ENCODE measurements at regions not wholly inside any gene's neighbourhood (a gene's known extent, or its start where the extent isn't known, plus 50 kb on each side); places are given as distances from the start of the nearest gene placed in this dataset.

DNA sequence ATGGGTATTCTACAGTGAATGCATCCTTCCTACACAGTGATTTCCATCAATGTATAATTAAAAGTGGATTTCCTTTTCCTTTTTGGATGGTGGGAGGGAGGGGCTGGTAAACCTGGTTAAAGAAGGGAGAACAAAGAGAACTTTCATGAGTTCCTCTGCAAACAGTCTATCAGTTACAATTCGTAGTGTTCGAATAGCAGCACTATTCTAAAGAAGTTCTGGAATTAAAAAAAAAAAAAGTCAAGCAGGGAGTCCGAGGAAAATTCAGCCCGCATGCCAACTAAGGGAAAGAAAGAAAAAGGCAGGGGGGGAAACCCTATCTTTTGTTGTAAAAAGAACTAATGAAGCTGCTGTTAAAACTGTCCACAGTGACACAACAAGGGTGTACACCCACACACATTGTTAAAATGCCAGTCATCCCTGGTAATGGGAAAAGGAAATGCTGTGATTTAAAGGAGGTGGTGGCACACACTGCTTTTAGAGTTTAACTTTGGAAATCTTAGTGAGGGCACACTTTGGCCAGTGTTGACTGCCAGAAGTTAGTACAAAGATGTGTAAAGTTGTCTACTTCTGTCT is 521.2 kb downstream of the ZIC1 start:
- DNase-seq (ENCODE audit: low read depth in 2 of 3, low spot score in 1 of 3) = no peak

DNA sequence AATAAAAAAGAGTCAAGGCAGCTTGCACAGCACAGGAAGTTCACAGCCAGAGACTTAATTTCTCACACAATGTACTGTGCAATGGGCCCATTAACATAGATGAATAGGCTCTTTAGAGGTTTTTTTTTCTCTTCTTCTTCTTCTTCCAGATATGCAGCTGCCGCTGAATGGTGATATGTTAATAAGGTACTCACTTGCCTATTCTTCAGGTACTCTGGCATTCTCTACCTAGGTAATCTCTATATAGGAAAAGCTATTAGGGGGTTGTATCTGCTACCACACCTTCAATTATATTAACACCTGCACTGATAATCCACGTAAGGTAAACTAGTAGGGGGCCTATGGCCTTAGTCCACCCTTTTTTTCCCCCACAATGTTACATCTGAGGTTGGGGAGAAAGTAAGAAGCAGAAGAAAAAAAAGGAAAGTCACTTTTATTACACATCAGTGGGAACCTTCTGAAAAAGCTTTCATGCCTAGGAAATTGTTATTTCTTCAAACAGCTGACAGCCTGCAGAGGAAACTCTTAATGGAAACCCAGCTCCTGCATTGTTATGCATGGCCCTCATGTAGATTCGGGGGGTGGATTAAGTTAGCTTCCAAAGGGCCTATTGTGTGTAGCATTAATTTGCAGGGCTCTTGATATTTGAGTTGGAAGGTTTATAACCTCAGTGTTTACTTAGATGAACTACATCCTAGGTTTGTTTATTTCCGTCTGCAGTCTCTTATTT is 525.5 kb downstream of the ZIC1 start:
- no peak for DNase-seq (ENCODE audit: low read depth in 2 of 3, low spot score in 1 of 3)

DNA sequence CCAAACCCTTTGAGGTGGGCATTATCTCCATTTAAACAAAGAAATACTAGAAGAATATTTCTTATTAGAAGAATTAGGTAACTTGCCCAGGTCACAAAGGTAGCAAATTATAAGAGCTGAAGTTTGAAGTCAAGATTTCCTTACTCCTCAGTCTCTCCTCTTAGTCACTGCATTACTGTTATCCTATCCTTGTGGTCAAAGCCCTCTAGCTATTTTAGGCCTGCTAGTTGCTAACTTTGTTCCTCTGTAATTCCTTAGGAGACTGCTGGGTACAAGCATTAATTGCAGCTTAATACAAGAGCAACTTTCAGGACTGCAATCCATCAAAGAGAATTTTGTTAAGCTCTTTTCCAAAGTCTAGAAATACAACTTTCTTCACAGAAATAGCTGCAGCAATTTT is 528.2 kb downstream of the ZIC1 start:
- DNase-seq (ENCODE audit: low read depth in 2 of 3, low spot score in 1 of 3) = no peak

DNA sequence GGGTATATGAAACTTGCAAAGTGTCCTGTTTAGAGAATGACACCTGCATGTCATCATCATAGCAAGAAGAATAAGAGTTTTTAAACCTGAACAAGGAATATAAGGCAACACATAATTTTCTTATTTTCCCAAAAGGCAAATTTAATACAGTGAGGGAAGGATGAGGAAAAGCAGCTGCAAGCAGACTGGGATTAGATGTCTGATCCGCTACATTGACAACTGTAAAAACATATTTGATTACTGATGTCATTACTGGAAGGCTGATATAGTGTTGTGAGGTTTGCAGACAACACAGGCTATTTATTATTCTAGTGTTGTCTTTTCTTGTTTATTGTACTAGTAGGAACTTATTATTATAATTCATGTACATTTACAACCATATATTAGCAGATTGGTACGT is 528.7 kb downstream of the ZIC1 start:
- no peak for DNase-seq (ENCODE audit: low read depth in 2 of 3, low spot score in 1 of 3)

DNA sequence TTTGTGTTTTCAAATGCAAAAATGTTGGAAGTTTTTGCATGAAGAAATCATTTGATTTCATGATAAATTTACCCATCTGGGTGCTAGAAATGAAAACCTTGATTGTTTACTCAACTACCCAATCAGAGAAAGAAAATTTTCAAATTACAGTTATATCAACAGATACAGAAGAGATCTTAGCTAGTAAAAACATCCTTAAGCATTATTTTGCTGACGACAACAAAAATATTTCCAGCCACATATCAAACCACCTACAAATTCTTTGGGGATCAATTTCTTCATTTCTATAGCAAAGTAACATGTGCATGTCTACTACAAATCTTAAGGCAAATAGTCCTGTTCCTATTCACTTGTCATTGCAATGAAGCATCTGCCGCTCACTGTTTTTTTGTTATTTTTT is 530.3 kb downstream of the ZIC1 start:
- DNase-seq (ENCODE audit: low read depth in 2 of 3, low spot score in 1 of 3) = no peak

DNA sequence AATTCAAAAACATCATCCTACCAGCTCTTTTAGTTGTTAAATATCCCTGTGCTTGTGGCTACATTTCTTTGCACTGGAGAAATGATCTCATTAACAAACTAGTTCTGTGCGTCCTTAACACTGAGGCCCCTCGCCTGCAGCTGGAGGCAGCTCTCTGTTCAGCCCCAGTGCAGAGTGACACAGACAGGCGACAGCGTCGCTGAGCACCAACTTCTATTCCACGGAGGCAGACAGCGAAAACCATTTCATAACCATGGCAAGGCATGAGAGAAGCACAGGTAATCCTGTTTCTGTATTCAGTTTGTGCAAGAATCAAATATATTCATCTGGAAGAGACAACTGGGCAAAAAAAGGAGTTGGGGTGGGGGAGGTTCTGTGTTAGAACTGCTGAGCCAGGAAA is 530.7 kb downstream of the ZIC1 start:
- DNase-seq (ENCODE audit: low read depth in 2 of 3, low spot score in 1 of 3) = no peak

DNA sequence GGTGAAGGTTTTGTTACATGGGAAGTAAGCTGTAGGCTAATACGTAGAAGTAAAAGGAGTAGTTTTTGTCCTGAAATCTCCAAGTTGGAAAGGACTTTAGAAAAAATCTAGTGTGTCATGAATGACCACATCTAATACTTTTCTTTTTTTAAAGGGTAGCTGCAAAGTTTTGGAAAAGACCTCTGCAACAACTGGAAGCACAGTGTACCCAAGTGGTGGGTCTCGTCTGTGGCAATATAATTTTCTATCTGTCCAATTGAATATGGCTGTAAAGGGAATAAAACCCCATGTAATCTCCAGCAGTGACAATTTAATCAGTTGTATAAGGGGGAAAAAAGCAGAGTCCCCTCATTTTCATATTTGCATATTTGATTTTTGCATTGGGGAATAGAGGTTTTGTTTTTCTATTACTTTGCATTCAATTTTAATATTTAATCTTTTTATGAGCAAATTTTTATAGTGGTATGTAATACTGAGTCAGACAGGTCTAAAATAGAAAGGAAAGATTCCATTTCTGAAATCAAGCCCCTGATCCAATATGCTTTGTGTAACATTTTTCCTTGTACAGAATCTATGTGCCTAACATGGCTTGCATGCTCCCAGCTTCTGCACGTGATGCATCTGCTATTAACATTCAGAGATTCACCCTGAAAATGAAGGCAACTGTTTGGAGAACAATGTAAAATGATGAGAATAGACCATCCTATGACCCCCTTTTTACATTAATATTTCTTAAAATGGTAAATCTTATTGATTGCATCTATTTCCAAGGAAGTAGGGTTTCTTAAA is 531.4 kb downstream of the ZIC1 start:
- DNase-seq (ENCODE audit: low read depth in 2 of 3, low spot score in 1 of 3) = no peak

DNA sequence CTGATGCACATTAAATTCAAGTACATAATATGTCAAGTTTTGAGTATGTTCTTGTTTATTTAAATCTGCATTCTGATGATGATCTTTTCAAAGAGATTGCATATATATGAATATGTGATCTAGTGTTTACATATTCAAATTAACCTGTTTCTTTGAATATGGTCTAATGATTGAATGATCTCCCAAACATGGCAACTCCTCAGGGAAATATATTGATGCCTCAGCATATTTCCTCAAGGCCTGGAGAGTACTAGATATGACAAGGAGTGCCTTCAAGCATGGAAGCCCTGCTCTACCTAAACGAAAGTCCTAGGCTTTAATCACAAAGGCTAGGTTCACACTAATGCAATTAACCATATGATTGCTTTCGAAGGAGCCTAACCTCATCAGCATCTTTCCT is 532.8 kb downstream of the ZIC1 start:
- no peak for DNase-seq (ENCODE audit: low read depth in 2 of 3, low spot score in 1 of 3)

DNA sequence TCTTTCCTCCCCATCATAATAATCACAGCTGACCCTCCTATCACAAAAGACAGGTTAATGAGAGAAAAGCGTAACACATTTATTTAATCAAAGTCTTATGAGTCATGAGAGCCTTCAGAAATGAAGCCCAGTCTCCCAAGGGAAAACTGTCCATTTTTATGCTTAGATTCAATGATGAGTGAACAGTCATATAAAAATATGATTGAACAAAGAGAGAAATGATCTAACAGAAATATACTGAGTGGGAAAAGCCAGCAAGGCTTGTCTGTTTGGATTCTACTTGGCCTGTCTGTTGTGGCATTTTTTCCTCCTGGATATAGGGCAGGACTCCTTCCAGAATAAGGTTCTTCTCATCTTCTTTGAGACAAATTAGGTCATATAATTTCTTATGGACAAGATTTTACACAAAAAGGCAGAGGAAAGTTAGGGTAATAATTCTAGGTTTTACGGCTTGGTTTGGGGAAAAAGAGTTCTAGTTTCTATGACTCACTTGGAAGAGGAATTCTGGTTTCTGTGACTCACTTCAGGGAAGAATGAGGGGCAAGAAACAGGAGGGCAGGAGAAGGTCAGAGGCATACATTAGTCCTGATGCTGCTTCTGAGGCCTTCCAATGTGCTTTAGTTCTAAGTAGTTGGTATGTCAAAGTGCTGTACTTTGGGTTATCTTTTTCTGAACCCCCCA is 534.2 kb downstream of the ZIC1 start:
- no peak for DNase-seq (ENCODE audit: low read depth in 2 of 3, low spot score in 1 of 3)

DNA sequence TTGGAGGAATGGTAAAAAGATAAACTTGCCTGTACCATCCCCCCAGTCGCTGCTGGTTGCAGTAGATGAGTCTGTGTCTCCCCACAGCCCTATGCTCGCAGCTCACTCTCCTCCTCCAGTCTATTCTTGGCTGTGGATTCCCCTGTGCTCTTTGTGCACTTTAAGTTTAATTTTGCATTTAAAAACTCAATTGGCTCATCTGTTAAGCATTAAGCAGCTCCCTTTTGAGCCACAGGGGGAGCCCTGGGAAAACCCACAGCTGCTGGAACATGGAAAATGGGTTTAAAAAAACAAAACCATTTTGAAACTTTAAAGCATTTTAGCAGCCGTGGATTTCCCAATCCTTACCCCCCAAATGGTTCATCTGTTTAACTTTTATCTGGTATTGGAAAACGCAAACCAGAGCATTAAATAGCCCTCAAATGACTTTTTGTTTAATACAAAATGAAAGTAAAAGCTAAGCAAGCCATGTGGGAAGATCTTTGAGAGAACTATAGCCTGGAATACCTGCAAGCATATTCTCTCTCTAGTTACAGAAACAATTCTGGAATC is 536.9 kb downstream of the ZIC1 start:
- DNase-seq (ENCODE audit: low read depth in 2 of 3, low spot score in 1 of 3) = no peak

DNA sequence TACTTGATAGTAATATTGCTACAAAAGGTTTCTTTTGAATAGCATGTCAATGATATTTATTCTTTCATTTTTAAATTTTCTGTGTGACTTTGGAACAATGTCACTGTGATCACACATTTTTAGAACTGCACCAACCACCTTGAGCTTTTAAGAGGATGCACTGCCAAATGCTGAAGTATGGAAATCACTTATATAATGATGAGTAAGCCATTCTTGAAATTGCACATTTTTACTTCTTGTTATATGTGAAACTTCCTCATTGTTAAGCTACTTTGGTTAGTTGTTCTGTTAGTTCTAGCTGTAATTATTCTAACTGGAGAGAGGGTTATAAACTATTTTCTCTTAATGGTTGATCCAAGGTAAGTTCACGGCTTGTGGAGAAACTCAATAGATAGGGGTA is 547.5 kb downstream of the ZIC1 start:
- no peak for DNase-seq (ENCODE audit: low read depth in 2 of 3, low spot score in 1 of 3)

DNA sequence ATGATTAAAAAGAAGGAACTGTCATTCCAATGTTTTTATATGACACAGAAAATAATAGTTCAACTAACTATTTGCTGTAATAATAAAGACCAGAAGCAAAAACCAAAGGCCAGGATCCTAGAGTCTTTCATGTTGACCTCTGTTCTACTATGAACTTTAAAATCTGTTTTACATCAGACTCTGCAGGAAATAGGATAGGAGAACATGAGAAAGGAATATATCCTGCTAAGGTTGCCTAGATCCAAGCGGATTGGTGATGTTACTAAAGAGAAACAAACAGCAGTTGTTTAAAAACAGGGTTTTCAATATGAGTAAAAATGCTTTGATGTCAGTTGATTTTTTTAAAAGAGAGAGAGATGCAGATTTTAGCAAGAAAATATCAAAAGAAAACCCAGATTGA is 549.6 kb downstream of the ZIC1 start:
- no peak for DNase-seq (ENCODE audit: low read depth in 2 of 3, low spot score in 1 of 3)

DNA sequence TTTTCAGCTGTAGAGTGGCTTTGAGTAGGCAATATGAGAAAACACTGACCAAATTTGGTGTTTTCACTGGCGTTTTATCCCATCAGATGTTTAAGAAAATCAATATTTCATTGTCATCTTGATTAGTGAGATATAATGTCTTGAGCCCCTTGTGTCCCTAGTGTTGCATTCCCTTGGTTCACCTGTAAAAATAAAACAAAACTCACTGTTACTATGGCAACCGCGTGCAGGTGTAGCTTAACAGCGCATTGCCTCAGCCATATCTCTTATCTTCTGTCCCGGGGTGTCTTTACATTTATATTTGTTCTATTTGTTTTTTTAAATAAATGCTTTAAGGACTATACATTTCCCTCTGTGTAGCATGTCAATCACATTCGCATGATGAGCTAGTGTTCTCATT is 551.6 kb downstream of the ZIC1 start:
- no peak for DNase-seq (ENCODE audit: low read depth in 2 of 3, low spot score in 1 of 3)

DNA sequence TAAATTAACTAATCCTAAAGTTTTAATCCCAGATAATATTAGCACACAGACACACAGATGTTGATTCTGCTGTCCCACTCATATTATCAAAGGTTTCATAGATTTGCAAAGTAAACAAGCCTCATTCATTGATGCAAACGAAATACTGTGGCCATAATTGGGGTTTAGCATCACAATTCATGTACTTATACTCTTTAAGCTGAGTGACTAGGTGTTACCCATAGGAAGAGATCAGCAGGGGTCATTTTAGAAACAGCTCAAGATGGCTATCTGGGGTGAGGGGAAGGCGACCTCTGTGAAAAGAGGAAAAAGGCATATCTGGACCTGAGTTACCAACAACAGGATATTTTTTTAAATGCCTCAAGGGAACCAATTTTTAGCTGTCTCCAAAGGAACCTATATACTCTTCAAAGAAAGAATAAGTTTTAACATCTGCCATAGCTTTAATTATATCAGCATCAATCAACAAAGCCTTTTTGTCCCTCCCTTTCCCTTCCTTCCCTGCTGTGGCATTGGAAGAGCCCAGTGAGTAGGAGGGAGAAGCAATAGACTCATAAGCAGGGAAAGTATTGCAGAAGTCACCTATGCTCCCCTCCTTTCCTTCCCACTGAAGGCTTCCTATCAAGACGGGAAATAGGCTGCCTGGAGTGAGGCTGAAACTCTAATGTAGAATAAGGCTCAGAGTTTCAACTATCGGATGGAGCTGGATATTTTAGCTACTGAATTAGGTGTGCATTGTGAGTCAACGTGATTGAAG is 553.4 kb downstream of the ZIC1 start:
- DNase-seq (ENCODE audit: low read depth in 2 of 3, low spot score in 1 of 3) = no peak

DNA sequence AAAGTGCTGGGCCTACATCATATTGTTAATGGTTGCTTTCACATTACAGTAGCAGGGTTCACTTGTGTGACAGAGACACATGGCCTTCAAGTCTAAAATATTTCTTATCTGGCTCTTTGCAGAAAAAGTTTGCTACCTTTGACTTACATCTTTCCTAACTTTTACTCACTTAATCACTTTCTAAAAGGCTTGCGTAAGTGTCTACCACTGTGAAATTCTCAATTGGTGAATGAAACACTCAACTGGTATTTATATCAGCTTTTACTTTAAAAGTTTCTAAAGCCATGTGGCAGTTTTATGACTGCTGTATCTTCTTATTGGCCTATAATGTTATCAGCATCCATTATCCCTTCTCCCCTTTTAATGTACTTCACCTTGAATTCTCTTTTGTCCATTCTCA is 554.5 kb downstream of the ZIC1 start:
- no peak for DNase-seq (ENCODE audit: low read depth in 2 of 3, low spot score in 1 of 3)

DNA sequence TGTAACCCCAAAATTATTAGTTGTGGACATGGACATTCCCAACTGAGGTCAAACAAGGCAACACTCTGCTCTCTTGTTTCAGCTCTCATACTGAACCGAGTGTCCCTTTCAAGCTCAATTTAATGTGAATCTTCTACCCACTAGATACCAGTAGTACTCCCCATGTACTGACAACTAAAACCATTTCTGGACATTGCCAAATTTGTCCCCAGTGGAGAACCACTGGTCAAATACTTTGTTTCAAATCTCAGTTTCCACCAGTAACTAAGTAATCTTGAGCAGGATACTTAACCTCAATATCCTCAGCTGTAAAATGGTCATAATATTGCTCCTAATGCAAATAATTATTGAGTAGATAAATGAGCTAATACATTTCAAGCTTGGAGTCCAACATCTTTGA is 566.0 kb downstream of the ZIC1 start:
- DNase-seq (ENCODE audit: low read depth in 2 of 3, low spot score in 1 of 3) = no peak

DNA sequence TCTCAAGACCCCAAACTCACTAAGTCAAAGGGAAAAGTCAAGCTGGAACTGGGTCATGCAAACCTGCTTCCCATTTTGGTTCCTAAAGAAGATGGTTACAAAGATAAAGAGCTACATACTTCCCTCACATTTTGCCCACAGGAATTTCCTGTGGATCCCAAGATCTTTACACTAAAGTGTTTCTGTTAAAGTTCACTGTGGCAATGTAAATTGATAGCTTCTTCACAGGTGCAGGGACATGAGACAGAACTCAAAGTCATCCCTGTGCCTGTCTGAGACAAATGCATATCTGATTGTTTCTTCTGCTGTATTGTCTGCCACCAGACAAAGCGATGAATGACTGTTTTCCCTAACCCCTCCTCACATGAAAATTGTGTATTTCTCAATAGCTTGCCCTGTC is 567.8 kb downstream of the ZIC1 start:
- DNase-seq (ENCODE audit: low read depth in 2 of 3, low spot score in 1 of 3) = no peak

DNA sequence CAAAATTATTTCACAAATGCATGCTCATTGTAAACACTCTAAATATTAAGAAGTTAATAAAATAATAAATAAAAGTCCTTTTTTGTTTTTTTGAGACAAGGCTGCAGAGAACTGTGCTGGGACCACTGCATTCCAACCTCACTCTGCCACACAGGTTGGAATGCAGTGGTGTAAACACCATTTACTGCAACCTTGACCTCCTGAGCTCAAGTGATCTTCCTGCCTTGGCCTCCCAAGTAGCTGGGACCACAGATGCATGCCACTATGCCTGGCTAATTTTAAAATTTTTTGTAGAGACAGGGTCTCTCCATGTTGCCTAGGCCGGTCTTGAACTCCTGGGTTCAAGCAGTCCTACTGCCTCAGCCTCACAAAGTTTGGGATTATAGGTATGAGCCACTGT is 578.4 kb downstream of the ZIC1 start:
- DNase-seq (ENCODE audit: low read depth in 2 of 3, low spot score in 1 of 3) = no peak

DNA sequence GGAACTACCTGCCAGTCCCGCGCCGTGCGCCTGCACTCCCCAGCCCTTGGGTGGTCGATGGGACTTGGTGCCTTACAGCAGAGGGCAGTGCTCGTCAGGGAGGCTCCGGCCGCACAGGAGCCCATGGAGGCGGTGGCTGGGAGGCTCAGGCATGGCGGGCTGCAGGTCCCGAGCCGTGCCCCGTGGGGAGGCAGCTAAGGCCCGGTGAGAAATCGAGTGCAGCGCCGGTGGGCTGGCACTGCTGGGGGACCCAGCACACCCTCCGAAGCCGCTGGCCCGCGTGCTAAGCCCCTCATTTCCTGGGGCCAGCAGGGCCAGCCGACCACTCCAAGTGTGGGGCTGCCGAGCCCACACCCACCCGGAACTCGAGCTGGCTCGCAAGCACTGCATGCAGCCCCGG is 580.2 kb downstream of the ZIC1 start:
- DNase-seq (ENCODE audit: low read depth in 2 of 3, low spot score in 1 of 3) = no peak

DNA sequence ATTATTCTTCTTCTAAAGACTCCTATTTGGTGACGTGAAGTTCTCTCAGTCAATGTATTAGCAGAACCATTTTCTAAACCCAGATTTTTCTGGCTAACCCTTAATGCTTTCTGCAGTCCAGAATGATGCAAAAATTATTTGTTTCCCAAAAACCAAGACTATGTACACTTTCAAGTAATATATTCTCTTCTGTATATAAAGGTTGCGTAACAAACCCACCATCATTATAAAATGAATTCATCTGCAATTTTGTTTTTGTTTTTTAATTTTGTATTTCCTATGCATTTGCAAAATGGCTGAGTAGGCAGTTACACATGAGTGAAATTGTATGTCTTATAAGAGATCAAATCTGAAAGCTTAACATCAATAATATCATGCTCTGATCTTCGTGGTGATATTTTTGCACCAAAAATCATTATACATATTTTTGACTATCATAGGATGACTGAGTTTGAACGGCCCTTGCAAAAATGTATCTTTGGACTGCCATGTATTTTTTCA is 593.6 kb downstream of the ZIC1 start:
- no peak for DNase-seq (ENCODE audit: low read depth in 2 of 3, low spot score in 1 of 3)

DNA sequence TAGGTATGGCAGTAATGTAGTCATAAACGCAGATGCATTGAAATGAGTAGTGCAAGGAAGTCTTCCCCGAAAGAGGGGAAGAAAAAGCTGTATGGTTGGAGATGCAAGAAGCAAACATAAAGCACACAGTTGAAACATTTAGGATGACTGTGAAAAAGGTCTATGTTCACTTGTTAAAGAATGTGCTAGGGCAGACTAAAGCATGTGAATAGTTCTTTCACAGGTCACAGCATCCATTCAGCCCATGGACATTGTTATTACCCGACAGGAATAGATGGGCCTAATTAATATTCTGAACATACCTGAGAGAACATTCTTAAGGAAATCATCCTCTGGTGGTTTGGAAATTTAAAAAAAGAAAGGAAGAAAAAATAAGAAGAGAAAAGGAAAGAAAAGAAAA is 595.2 kb downstream of the ZIC1 start:
- no peak for DNase-seq (ENCODE audit: low read depth in 2 of 3, low spot score in 1 of 3)
